ENCODE measurements at regions not wholly inside any gene's neighbourhood (a gene's known extent, or its start where the extent isn't known, plus 50 kb on each side); places are given as distances from the start of the nearest gene placed in this dataset.

DNA sequence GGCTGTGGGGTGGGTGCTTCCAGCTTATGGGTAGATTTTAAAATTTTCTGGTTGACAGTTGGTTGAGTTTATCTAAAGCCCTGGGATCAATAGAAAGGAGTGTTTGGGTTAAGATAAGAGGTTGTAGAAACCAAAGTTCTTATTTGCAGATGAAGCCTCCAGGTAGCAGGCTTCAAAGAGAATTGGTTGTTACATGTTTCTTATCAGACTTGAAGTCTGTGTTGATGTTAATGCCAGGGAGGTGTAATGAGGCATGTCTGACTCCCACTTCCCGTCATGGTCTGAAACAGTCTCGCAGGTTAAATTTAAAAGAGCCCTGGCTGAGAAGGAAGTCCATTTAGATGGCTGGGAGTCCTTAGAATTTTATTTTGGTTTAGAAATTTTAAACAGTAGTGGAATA, 165.2 kb upstream of the TMEM72 start:
- Histone ChIP-seq H3K27ac (ENCODE audit: low read depth, low read length) (no peak overlapping the region), H3K9me3 (ENCODE audit: control insufficient read depth, insufficient read depth, low read length) (no peaks in the 10 kb centered on the region), H4K20me1 (ENCODE audit: control insufficient read depth, insufficient read depth, low read depth, low read length) (no peaks in the 10 kb centered on the region), H3K27me3 (ENCODE audit: control insufficient read depth, low read length) (no peaks in the 10 kb centered on the region), H3K9me2 (replicated peaks; ENCODE audit: control insufficient read depth, low read length) (no peaks in the 10 kb centered on the region), H3F3A (ENCODE audit: control insufficient read depth, insufficient read depth) (no peaks in the 10 kb centered on the region), H3K4me1 (ENCODE audit: control insufficient read depth, low read length) (no peaks in the 10 kb centered on the region), H3K79me2 (ENCODE audit: control insufficient read depth, low read length) (no peaks in the 10 kb centered on the region), H3K4me3 (ENCODE audit: low read length) (no peak overlapping the region), H3K4me2 (ENCODE audit: low read length) (no peak overlapping the region), H3K36me3 (ENCODE audit: control insufficient read depth, low read length) (no peaks in the 10 kb centered on the region)
- TF ChIP-seq, protein P1, sequence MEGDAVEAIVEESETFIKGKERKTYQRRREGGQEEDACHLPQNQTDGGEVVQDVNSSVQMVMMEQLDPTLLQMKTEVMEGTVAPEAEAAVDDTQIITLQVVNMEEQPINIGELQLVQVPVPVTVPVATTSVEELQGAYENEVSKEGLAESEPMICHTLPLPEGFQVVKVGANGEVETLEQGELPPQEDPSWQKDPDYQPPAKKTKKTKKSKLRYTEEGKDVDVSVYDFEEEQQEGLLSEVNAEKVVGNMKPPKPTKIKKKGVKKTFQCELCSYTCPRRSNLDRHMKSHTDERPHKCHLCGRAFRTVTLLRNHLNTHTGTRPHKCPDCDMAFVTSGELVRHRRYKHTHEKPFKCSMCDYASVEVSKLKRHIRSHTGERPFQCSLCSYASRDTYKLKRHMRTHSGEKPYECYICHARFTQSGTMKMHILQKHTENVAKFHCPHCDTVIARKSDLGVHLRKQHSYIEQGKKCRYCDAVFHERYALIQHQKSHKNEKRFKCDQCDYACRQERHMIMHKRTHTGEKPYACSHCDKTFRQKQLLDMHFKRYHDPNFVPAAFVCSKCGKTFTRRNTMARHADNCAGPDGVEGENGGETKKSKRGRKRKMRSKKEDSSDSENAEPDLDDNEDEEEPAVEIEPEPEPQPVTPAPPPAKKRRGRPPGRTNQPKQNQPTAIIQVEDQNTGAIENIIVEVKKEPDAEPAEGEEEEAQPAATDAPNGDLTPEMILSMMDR (IDR thresholded peaks at IDR 0.05; ENCODE audit: low read depth, low read length, poor library complexity, severe bottlenecking) = no peak
- no peak for TF ChIP-seq EZH2phosphoT487 (IDR thresholded peaks at IDR 0.05; ENCODE audit: borderline replicate concordance, low read length)

DNA sequence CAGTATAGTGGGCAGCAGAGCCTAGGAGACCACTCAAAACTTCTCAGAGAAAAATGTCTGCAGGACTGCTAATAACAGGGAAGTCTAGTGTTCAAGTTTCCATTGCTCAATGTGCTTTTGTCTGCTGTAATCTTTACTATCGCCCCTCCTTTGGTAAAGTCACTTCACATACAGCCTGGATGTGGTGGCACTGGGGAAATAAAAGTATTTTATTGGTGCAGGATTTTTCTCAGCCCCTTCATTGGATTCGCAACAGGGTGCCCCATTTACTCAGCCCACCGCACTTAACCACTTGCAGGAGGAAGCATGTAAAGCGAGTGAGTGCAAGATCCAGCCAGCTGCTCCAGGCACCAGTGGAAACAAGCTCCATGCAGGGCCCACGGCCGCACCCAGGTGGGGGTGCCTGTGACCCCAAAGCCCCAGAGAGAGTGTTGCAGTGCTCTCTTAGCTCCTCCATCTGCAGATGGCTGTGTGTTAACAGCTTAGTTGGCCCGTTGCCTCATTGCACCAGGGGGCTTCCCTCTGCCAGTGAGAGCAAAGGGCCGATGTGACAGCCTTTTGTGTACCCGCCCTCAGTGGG, 163.5 kb upstream of the TMEM72 start:
- Histone ChIP-seq H3K4me3 (ENCODE audit: low read length) (no peak overlapping the region), H3K9me2 (replicated peaks; ENCODE audit: control insufficient read depth, low read length) (no peaks in the 10 kb centered on the region), H3K36me3 (ENCODE audit: control insufficient read depth, low read length) (no peaks in the 10 kb centered on the region), H3K27me3 (ENCODE audit: control insufficient read depth, low read length) (no peaks in the 10 kb centered on the region), H3K27ac (ENCODE audit: low read depth, low read length) (no peak overlapping the region), H3K9me3 (ENCODE audit: control insufficient read depth, insufficient read depth, low read length) (no peaks in the 10 kb centered on the region), H3K4me1 (ENCODE audit: control insufficient read depth, low read length) (no peaks in the 10 kb centered on the region), H3K79me2 (ENCODE audit: control insufficient read depth, low read length) (no peaks in the 10 kb centered on the region), H3K4me2 (ENCODE audit: low read length) (no peak overlapping the region), H4K20me1 (ENCODE audit: control insufficient read depth, insufficient read depth, low read depth, low read length) (no peaks in the 10 kb centered on the region), H3F3A (ENCODE audit: control insufficient read depth, insufficient read depth) (no peaks in the 10 kb centered on the region)
- no peak for TF ChIP-seq EZH2phosphoT487 (IDR thresholded peaks at IDR 0.05; ENCODE audit: borderline replicate concordance, low read length)
- TF ChIP-seq, protein P1 (IDR thresholded peaks at IDR 0.05; ENCODE audit: low read depth, low read length, poor library complexity, severe bottlenecking) = no peak

DNA sequence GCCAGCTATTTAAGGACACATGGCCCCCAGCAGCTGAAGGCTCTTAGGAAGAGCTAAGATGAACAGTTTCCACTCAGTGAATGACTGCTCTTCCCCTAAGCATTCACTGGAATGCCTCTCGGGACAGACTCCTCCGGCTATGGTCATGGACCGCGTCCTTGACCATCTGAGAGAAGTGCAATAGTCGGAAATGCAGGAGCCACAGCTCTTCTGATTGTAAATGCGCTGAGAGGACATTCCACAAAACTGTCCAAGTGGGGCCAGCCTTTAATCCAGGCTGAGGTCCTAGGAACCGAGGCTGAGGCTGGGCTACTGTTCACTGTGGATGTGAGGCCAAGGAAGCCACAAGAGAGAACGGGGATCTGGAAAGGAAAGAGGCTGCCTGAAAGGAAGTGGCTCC, 162.0 kb upstream of the TMEM72 start:
- no peaks in the 10 kb centered on the region for H3F3A ChIP-seq (ENCODE audit: control insufficient read depth, insufficient read depth)
- no peaks in the 10 kb centered on the region for H3K9me2 ChIP-seq (replicated peaks; ENCODE audit: control insufficient read depth, low read length)
- no peaks in the 10 kb centered on the region for H3K36me3 ChIP-seq (ENCODE audit: control insufficient read depth, low read length)
- no peaks in the 10 kb centered on the region for H3K27me3 ChIP-seq (ENCODE audit: control insufficient read depth, low read length)
- no peak overlapping the region for H3K4me3 ChIP-seq (ENCODE audit: low read length)
- H4K20me1 ChIP-seq (ENCODE audit: control insufficient read depth, insufficient read depth, low read depth, low read length) = no peaks in the 10 kb centered on the region
- no peak overlapping the region for H3K4me2 ChIP-seq (ENCODE audit: low read length)
- H3K9me3 ChIP-seq (ENCODE audit: control insufficient read depth, insufficient read depth, low read length) = no peaks in the 10 kb centered on the region
- no peaks in the 10 kb centered on the region for H3K4me1 ChIP-seq (ENCODE audit: control insufficient read depth, low read length)
- H3K27ac ChIP-seq (ENCODE audit: low read depth, low read length) = no peak overlapping the region
- no peaks in the 10 kb centered on the region for H3K79me2 ChIP-seq (ENCODE audit: control insufficient read depth, low read length)
- TF ChIP-seq, protein P1 (IDR thresholded peaks at IDR 0.05; ENCODE audit: low read depth, low read length, poor library complexity, severe bottlenecking) = no peak
- no peak for TF ChIP-seq EZH2phosphoT487 (IDR thresholded peaks at IDR 0.05; ENCODE audit: borderline replicate concordance, low read length)

Data from DOHH2 (cell line).